SU-DHL-6 (cell line): ENCODE measurements at regions not wholly inside any gene's neighbourhood (a gene's known extent, or its start where the extent isn't known, plus 50 kb on each side); places are given as distances from the start of the nearest gene placed in this dataset.

ENCODE experiments used
- H2AFZ ChIP-seq: fragments of 200-600 bp; sonication (generic); 2 replicates; pipeline ENCODE4 v1.6.1; 2014; ENCODE audit warnings: low read depth, mild to moderate bottlenecking, moderate library complexity, mixed read lengths, antibody characterized with exemption, low read length; ENCODE audit not compliant: severe bottlenecking
- H3F3A ChIP-seq: fragments of 200-600 bp; shearing (Covaris generic); 2 replicates; pipeline ENCODE4 v1.6.0; 2016; ENCODE audit warnings: antibody characterized with exemption, mild to moderate bottlenecking; ENCODE audit not compliant: insufficient read depth
- H3K27ac ChIP-seq: fragments of 200-600 bp; sonication (generic); 2 replicates; pipeline ENCODE4 v1.5.1; 2016; ENCODE audit warnings: low read depth, mild to moderate bottlenecking, low read length, moderate library complexity, mixed read lengths
- H3K27me3 ChIP-seq: fragments of 200-600 bp; sonication (generic), shearing (Covaris generic); 2 replicates; pipeline ENCODE4 v1.6.0; 2014; ENCODE audit warnings: mild to moderate bottlenecking, low read length
- H3K36me3 ChIP-seq: fragments of 200-600 bp; sonication (generic); 2 replicates; pipeline ENCODE4 v1.6.1; 2014; ENCODE audit warnings: mild to moderate bottlenecking, low read length, mixed read lengths
- H3K4me2 ChIP-seq: fragments of 300-600, 200-600 bp; shearing (Covaris generic), sonication (generic); 2 replicates; pipeline ENCODE4 v1.6.0; 2014; ENCODE audit warnings: low read length, low read depth, mild to moderate bottlenecking; ENCODE audit not compliant: poor library complexity, severe bottlenecking
- H3K4me3 ChIP-seq: fragments of 200-600 bp; sonication (generic); 2 replicates; pipeline ENCODE4 v1.5.1; 2014; ENCODE audit warnings: antibody characterized with exemption, low read length, mild to moderate bottlenecking, mixed read lengths; ENCODE audit not compliant: insufficient read depth, poor library complexity, severe bottlenecking
- H3K79me2 ChIP-seq: fragments of 200-600 bp; sonication (generic); 2 replicates; pipeline ENCODE4 v1.6.1; 2014; ENCODE audit warnings: mild to moderate bottlenecking, low read length, moderate library complexity; ENCODE audit not compliant: insufficient read depth
- H3K9ac ChIP-seq: fragments of 200-600 bp; sonication (generic); 2 replicates; pipeline ENCODE4 v1.7.0; 2014; ENCODE audit warnings: mild to moderate bottlenecking, low read length
- H3K9me2 ChIP-seq: fragments of 200-600 bp; sonication (generic); replicated peaks from 2 replicates; pipeline ENCODE4 v1.6.1; 2014; ENCODE audit warnings: low read length; ENCODE audit not compliant: insufficient read depth
- H3K9me3 ChIP-seq: fragments of 200-600 bp; sonication (generic); 2 replicates; pipeline ENCODE4 v1.6.1; 2014; ENCODE audit warnings: low read length, mixed read lengths; ENCODE audit not compliant: insufficient read depth
- H4K20me1 ChIP-seq: fragments of 200-600 bp; sonication (generic); 2 replicates; pipeline ENCODE4 v1.6.1; 2014; ENCODE audit warnings: low read depth, mild to moderate bottlenecking, antibody characterized with exemption, low read length, moderate library complexity, mixed read lengths
- EZH2phosphoT487 ChIP-seq: fragments of 200-600 bp; sonication (generic), shearing (Covaris generic); conservative IDR thresholded peaks from 2 replicates; pipeline ENCODE4 v1.6.1; 2018; ENCODE audit warnings: mild to moderate bottlenecking, antibody characterized with exemption, low read length, moderate library complexity, mixed read lengths
- TF ChIP-seq, protein P1 (sequence below): fragments of 200-600 bp; sonication (generic); IDR thresholded peaks from one replicate; pipeline ENCODE4 v1.5.1; 2017; ENCODE audit warnings: antibody characterized with exemption, mild to moderate bottlenecking, low read length, moderate library complexity; ENCODE audit not compliant: insufficient read depth, poor library complexity, severe bottlenecking

DNA sequence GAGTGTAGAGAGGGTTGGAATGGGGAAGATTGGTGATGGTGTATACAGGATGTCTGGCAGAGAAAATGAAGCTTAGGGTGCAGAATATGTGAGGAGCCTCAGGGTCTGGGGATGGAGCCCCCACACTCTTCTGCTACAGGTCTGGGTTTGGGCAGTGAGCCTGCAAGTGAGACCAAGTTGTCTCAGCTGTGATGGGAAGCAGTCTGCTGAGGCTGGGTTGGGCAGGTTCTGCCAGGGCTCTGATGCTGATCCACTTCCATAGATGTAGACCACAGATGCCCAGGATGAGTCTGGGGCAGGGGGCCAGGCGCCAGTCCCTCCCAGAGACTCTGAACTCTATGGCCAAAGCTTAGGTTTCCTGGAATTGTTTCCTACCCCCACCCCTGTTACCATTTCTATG lies 516.9 kb downstream of the PTPRU start:
- H3K4me3 ChIP-seq = no peak overlapping the region
- H3K36me3 ChIP-seq = no peaks in the 10 kb centered on the region
- H3K27ac ChIP-seq = no peak overlapping the region
- no peak overlapping the region for H2AFZ ChIP-seq
- no peaks in the 10 kb centered on the region for H3K9me3 ChIP-seq
- H3K9me2 ChIP-seq = no peaks in the 10 kb centered on the region
- no peaks in the 10 kb centered on the region for H3K79me2 ChIP-seq
- H4K20me1 ChIP-seq = no peaks in the 10 kb centered on the region
- TF ChIP-seq EZH2phosphoT487 = no peak
- TF ChIP-seq, protein P1, sequence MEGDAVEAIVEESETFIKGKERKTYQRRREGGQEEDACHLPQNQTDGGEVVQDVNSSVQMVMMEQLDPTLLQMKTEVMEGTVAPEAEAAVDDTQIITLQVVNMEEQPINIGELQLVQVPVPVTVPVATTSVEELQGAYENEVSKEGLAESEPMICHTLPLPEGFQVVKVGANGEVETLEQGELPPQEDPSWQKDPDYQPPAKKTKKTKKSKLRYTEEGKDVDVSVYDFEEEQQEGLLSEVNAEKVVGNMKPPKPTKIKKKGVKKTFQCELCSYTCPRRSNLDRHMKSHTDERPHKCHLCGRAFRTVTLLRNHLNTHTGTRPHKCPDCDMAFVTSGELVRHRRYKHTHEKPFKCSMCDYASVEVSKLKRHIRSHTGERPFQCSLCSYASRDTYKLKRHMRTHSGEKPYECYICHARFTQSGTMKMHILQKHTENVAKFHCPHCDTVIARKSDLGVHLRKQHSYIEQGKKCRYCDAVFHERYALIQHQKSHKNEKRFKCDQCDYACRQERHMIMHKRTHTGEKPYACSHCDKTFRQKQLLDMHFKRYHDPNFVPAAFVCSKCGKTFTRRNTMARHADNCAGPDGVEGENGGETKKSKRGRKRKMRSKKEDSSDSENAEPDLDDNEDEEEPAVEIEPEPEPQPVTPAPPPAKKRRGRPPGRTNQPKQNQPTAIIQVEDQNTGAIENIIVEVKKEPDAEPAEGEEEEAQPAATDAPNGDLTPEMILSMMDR = no peak
- no peak overlapping the region for H3K4me2 ChIP-seq
- H3K27me3 ChIP-seq = no peaks in the 10 kb centered on the region; the same call in 1 of the 2 replicates
- H3F3A ChIP-seq = no peaks in the 10 kb centered on the region
- H3K9ac ChIP-seq = no peak overlapping the region

DNA sequence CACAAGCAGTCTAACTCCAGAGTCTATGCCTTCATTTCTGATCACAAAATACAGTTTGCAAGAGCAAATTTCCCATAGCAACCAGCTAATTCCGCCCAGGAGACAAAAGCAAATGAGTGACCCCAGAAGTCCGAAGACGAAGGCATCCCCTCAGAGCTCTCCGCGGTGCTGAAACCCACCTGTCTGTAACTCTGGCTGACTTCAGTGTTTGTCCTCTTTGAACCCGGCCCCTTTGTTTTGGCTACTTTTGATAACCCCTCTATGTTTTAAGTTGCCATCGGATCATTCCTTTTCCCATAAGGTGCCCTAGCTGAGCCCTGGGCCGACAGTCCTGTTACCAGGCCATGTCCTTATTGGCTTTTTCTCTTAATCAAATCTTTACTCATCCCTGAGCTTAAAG lies 515.8 kb downstream of the PTPRU start:
- no peak for TF ChIP-seq EZH2phosphoT487
- TF ChIP-seq, protein P1 = no peak

DNA sequence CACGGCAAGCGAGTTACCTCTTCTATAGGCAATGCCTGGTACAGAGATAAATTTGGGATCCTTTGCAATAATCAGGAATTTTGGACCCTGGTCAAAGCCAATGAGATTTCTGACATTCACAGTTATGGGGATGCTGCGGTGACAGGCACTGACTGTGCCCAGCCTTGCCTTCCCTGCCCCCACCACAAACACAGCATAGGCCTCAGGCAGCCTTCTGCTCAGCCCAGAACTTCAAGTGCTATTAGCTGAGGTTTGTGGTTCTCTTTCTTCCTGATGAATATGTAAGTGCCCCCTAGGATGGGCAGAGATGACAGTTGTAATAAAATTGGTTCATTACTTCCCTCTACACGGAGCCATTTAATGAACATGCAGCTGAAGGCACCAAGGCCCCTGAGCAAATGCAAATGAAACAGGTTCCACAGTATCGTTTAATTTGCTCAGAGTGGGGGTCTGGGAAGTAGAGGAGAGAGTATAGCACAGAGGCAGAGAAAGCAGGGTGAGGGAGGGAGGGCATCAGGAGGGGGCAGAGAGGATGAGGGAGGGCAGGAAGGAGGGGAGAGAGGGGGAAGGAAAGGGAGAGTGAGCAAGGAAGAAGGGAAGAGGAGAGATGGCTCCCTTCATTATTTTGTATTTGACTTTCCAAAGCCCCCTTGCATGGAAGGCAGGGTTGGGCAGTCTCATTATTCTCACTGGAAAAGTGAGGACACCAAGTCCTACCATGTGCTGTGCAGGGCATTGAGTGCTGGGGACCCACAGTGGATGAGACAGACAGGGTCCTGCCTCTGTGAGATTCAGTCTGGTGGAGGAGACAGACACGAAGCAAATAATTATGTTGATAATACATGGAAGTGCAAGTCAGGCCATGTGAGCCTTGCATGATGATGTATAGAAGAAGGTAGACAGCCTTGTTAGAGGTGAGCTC lies 513.0 kb downstream of the PTPRU start:
- H3K9me2 ChIP-seq = no peaks in the 10 kb centered on the region
- no peak overlapping the region for H3K4me2 ChIP-seq
- TF ChIP-seq, protein P1 = no peak
- no peak for TF ChIP-seq EZH2phosphoT487
- no peaks in the 10 kb centered on the region for H3K36me3 ChIP-seq
- H4K20me1 ChIP-seq = no peaks in the 10 kb centered on the region
- no peak overlapping the region for H3K9ac ChIP-seq
- no peaks in the 10 kb centered on the region for H3F3A ChIP-seq
- no peaks in the 10 kb centered on the region for H3K9me3 ChIP-seq
- no peak overlapping the region for H2AFZ ChIP-seq
- H3K27ac ChIP-seq = no peak overlapping the region
- no peaks in the 10 kb centered on the region for H3K79me2 ChIP-seq
- H3K4me3 ChIP-seq = no peak overlapping the region
- no peaks in the 10 kb centered on the region; the same call in 1 of the 2 replicates for H3K27me3 ChIP-seq

More for the DNA sequence above, 515.8 kb downstream of the PTPRU start:
- no peak overlapping the region for H3K4me2 ChIP-seq
- H2AFZ ChIP-seq = no peak overlapping the region
- no peaks in the 10 kb centered on the region for H3K9me2 ChIP-seq
- H3K36me3 ChIP-seq = no peaks in the 10 kb centered on the region
- H3K27me3 ChIP-seq = no peaks in the 10 kb centered on the region; the same call in 1 of the 2 replicates
- no peak overlapping the region for H3K4me3 ChIP-seq
- no peaks in the 10 kb centered on the region for H4K20me1 ChIP-seq
- no peaks in the 10 kb centered on the region for H3K79me2 ChIP-seq
- H3F3A ChIP-seq = no peaks in the 10 kb centered on the region
- H3K9me3 ChIP-seq = no peaks in the 10 kb centered on the region
- H3K9ac ChIP-seq = no peak overlapping the region
- H3K27ac ChIP-seq = no peak overlapping the region
